Ishikawa (cell line): ENCODE measurements at regions not wholly inside any gene's neighbourhood (a gene's known extent, or its start where the extent isn't known, plus 50 kb on each side); places are given as distances from the start of the nearest gene placed in this dataset.

Source experiments
- CEBPB ChIP-seq: IDR thresholded peaks from 2 replicates; pipeline ENCODE4 v1.6.1; 2012
- EGR1 ChIP-seq: IDR thresholded peaks from 2 replicates; pipeline ENCODE4 v1.6.1; 2012
- TEAD4 ChIP-seq: IDR thresholded peaks from 2 replicates; pipeline ENCODE4 v1.6.1; 2012

DNA sequence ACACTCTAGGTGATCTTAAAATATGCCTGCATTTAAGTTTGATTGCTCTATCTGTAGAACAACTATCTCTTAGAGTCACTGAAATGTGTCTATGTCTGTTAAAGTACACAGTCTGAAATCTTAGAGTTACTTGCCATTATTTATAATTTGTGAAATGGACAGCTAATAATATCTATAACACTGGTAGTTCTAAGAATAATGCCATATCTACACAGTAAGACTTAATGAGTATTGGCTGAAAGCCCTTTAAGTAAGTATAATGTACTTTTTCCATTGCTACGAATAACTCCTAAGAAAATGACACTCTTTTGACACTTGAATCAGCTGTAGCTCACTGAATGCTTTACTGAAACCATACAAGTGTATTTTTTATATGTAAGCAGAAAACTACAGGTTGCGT, 567.4 kb upstream of the PCDH15 start:
- TF ChIP-seq CEBPB (no peak), EGR1 (no peak), TEAD4 (no peak)
